H1 (cell line): ENCODE measurements at regions not wholly inside any gene's neighbourhood (a gene's known extent, or its start where the extent isn't known, plus 50 kb on each side); places are given as distances from the start of the nearest gene placed in this dataset.

ENCODE experiments used
- ASH2L ChIP-seq: fragments of 200-600, 300-600 bp; sonication (generic); IDR thresholded peaks from one replicate; pipeline ENCODE4 v1.7.1; 2017; ENCODE audit warnings: low read length
- BRCA1 ChIP-seq: IDR thresholded peaks from 2 replicates; pipeline ENCODE4 v1.6.1; 2012; ENCODE audit warnings: low read depth, low read length, improper control_type of control experiment
- CHD7 ChIP-seq: fragments of 300-600 bp; sonication (generic); IDR thresholded peaks from 2 replicates; pipeline ENCODE4 v1.7.1; 2012; ENCODE audit warnings: low read length, moderate library complexity, mild to moderate bottlenecking, inconsistent platforms; ENCODE audit not compliant: insufficient replicate concordance
- EZH2 ChIP-seq: fragments of 200-600 bp; sonication (generic); IDR thresholded peaks from 2 replicates; pipeline ENCODE4 v1.7.1; 2012; ENCODE audit warnings: low read depth, mild to moderate bottlenecking, moderate library complexity, low read length, inconsistent platforms; ENCODE audit not compliant: severe bottlenecking
- FOSL1 ChIP-seq: IDR thresholded peaks from 2 replicates; pipeline ENCODE4 v1.6.1; 2011; ENCODE audit warnings: mild to moderate bottlenecking, low read depth, low read length, moderate library complexity; ENCODE audit not compliant: insufficient read depth
- GTF2F1 ChIP-seq: IDR thresholded peaks from 2 replicates; pipeline ENCODE4 v1.6.1; 2012; ENCODE audit warnings: low read depth, low read length, improper control_type of control experiment, borderline replicate concordance
- POLR2A ChIP-seq, 2 experiments: IDR thresholded peaks; 1 replicate in 1 of 2; 2 replicates in 1 of 2; pipeline ENCODE4 v1.6.1; 2011; ENCODE audit warnings: low read depth in 2 of 2, low read length in 2 of 2, mild to moderate bottlenecking in 2 of 2; ENCODE audit errors: control extremely low read depth in 1 of 2
- POU5F1 ChIP-seq: IDR thresholded peaks from 2 replicates; pipeline ENCODE4 v1.6.1; 2011; ENCODE audit warnings: low read depth, mild to moderate bottlenecking, low read length, moderate library complexity
- SUZ12 ChIP-seq: fragments of 200-600 bp; sonication (generic); IDR thresholded peaks from 2 replicates; pipeline ENCODE4 v1.6.1; 2012; ENCODE audit warnings: mild to moderate bottlenecking, inconsistent platforms, low read length, moderate library complexity, mixed read lengths
- TAF7 ChIP-seq: optimal IDR thresholded peaks from 2 replicates; pipeline ENCODE3; 2011; ENCODE audit warnings: low read depth, mild to moderate bottlenecking, inconsistent platforms, low read length, moderate library complexity, borderline replicate concordance
- TEAD4 ChIP-seq: IDR thresholded peaks from 2 replicates; pipeline ENCODE4 v1.6.1; 2012; ENCODE audit warnings: low read depth, low read length, inconsistent platforms, mixed read lengths

DNA sequence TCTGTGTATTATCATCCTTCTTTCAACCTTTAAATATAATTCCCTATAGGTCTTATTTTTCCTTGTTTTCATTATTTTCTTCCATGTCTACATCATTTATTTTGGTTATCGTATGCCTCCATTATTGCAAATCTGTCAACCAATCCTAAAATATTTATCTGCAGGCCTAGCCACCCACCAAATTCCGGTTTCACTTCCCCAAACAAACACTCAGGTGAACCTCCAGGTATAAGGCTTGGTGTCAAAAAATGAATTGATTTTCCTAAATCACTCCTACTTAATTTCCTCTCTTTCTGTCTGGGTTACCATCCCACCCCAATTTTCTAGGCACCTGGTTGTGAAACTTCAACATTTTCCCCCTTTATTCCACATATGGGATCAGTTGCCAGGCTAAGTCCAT lies 111.9 kb upstream of the LINC00305 start (continued):
- TF ChIP-seq CHD7 (no peak), BRCA1 (no peak), ASH2L (no peak), POLR2A (IDR thresholded peaks at IDR 0.05; ENCODE audit: control extremely low read depth in 1 of 2, low read depth in 2 of 2, low read length in 2 of 2) (no peak), TAF7 (no peak), GTF2F1 (no peak), FOSL1 (no peak), EZH2 (no peak), SUZ12 (no peak), POU5F1 (no peak), TEAD4 (no peak)
